GM13977 (cell line): ENCODE measurements at regions not wholly inside any gene's neighbourhood (a gene's known extent, or its start where the extent isn't known, plus 50 kb on each side); places are given as distances from the start of the nearest gene placed in this dataset.

Experiments used
- DNase-seq: peaks from one replicate; pipeline ENCODE4 v3.0.0; 2012; ENCODE audit warnings: low spot score
- CTCF ChIP-seq: IDR thresholded peaks from 2 replicates; pipeline ENCODE4 v1.5.1; 2012; ENCODE audit warnings: mild to moderate bottlenecking, control low read depth; ENCODE audit not compliant: insufficient read depth; ENCODE audit errors: extremely low read depth, missing control alignments
- in situ Hi-C: fragments of 300-500 bp; cut with MboI; formaldehyde crosslinking; loops from one replicate; pipeline ENCODE4 v1.12.0; 2022; ENCODE audit warnings: low sequenced_read_pairs, low pct_unique_long_range_greater_than_20kb, mixed read lengths, inconsistent platforms; ENCODE audit not compliant: unreplicated experiment

- in situ Hi-C loops = no loop called here
- TF ChIP-seq CTCF = no peak
- no peak for DNase-seq
These were observed 50.6 kb upstream of the COG2 start for GRCh38 chr1:230591678-230592077.

- in situ Hi-C loops = no loop called here
- no peak for TF ChIP-seq CTCF
- DNase-seq = no peak
These were observed 52.3 kb upstream of the COG2 start for GRCh38 chr1:230589951-230590350.

GRCh38 chr1:230588323-230588746, 53.9 kb upstream of the COG2 start:
- no peak for TF ChIP-seq CTCF
- in situ Hi-C loops = no loop called here
- no peak for DNase-seq

- in situ Hi-C loops = no loop called here
- DNase-seq = no peak
- TF ChIP-seq CTCF = no peak
These were observed 55.2 kb upstream of the COG2 start for GRCh38 chr1:230587061-230587460.

- DNase-seq = no peak
- TF ChIP-seq CTCF = no peak
- in situ Hi-C loops = no loop called here
These were observed 57.6 kb upstream of the COG2 start for GRCh38 chr1:230584660-230585059.

GRCh38 chr1:230581446-230582079, 60.7 kb upstream of the COG2 start:
- TF ChIP-seq CTCF = peak; percentile 18
- DNase-seq = no peak
- in situ Hi-C loops = no loop called here

- DNase-seq = no peak
- no peak for TF ChIP-seq CTCF
- in situ Hi-C loops = no loop called here
These were observed 63.7 kb upstream of the COG2 start for GRCh38 chr1:230578616-230579015.
